ENCODE measurements at regions not wholly inside any gene's neighbourhood (a gene's known extent, or its start where the extent isn't known, plus 50 kb on each side); places are given as distances from the start of the nearest gene placed in this dataset.

DNA sequence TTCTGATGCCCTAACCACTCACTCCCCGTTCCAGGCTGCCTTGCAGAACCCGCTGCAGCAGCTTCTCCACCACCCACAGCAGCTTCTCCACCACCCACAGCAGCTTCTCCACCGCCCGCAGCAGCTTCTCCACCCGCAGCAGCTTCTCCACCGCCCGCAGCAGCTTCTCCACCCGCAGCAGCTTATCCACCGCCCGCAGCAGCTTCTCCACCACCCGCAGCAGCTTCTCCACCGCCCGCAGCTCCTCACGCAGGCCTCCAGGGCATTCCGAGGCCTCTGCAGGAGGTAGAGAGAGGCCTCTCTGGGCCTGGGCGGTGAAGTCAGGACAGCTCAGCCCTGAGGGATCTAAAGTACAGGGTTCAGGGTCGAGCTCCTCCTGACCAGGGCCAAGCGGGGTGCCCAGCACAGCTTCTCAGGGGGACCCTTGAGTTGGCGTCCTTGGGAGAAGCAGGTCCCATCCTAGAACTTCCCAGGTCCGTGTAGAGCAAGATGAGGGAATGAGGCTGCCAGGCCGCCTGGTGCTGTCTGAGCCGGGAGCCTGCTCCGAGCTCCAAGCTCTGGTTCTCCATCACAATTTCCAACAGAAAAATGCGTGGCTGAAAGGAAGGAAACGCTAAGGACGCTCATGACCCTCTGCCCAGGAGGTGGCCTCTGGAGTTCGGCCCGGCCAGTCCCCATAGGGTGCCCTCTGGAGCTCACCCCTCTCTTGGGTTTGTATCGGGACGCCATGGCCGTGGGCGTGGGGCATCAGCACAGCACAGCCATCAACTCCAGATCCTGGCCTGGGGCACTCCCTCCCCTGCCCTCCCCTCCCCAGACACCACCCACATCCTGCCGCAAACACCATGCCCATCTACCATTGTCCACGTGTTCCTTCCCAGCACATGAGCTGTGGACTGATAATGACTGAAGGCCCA, 528.6 kb downstream of the BRD1 start:
- no peaks in the 10 kb centered on the region for H3K4me1 ChIP-seq (ENCODE audit: control insufficient read depth, insufficient read depth, low read length, poor library complexity, severe bottlenecking)
- no peak overlapping the region for H3K4me3 ChIP-seq (ENCODE audit: insufficient read depth, low read depth, low read length, poor library complexity, severe bottlenecking)
- no peaks in the 10 kb centered on the region for H3K9me3 ChIP-seq (ENCODE audit: control insufficient read depth, low read length)
- DNase-seq = no peak
- H3K27me3 ChIP-seq (replicated peaks; ENCODE audit: control insufficient read depth, insufficient read depth, low read length, poor library complexity, severe bottlenecking) = no peaks in the 10 kb centered on the region
- H3K36me3 ChIP-seq (ENCODE audit: control insufficient read depth, insufficient read depth, low read length) = no peaks in the 10 kb centered on the region
- no peak overlapping the region for H3K27ac ChIP-seq (ENCODE audit: insufficient read depth, low read length, poor library complexity, severe bottlenecking)

DNA sequence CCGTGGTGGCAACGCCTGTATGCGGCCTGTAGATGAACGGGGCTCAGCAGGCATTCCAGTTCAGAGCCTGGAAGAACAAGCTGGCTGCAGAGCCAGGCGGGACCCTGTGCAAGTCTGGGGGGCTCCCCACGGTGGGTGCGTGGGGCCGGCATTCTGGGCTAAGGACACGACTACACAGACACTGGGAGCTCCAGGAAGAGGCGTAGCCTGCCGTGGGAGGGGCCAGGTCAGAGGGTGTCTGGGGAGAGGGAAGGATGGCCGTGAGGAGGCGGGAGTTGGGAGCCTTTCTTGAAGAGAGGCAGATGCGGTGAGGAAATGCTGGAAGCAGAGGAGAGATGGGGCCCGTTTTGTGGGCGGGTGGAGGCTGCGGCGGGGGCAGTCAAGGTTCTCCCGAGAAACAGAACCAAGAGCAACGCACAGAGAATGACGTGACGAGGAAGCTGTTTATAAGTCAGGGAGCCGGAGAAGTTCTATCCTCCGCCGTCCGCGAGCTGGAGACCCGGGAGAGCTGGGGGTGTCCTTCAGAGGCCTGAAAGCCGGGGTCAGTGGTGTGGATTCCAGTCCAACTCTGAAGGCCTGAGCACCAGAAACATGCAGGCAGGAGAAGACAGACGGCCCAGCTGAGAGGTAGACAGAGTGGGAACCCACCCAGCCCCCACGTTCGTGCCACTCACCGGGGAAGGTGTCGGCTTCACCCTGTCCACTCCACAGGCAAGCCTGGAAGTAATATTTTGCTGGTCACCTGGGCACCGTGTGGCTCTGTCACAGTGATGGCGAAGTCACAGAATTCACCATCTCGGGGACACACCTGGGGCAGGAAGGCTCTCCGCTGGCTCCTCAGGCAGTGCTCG, 529.6 kb downstream of the BRD1 start:
- no peaks in the 10 kb centered on the region for H3K9me3 ChIP-seq (ENCODE audit: control insufficient read depth, low read length)
- no peak overlapping the region for H3K4me3 ChIP-seq (ENCODE audit: insufficient read depth, low read depth, low read length, poor library complexity, severe bottlenecking)
- H3K4me1 ChIP-seq (ENCODE audit: control insufficient read depth, insufficient read depth, low read length, poor library complexity, severe bottlenecking) = no peaks in the 10 kb centered on the region
- no peak overlapping the region for H3K27ac ChIP-seq (ENCODE audit: insufficient read depth, low read length, poor library complexity, severe bottlenecking)
- H3K27me3 ChIP-seq (replicated peaks; ENCODE audit: control insufficient read depth, insufficient read depth, low read length, poor library complexity, severe bottlenecking) = no peaks in the 10 kb centered on the region
- no peak for DNase-seq
- H3K36me3 ChIP-seq (ENCODE audit: control insufficient read depth, insufficient read depth, low read length) = no peaks in the 10 kb centered on the region

DNA sequence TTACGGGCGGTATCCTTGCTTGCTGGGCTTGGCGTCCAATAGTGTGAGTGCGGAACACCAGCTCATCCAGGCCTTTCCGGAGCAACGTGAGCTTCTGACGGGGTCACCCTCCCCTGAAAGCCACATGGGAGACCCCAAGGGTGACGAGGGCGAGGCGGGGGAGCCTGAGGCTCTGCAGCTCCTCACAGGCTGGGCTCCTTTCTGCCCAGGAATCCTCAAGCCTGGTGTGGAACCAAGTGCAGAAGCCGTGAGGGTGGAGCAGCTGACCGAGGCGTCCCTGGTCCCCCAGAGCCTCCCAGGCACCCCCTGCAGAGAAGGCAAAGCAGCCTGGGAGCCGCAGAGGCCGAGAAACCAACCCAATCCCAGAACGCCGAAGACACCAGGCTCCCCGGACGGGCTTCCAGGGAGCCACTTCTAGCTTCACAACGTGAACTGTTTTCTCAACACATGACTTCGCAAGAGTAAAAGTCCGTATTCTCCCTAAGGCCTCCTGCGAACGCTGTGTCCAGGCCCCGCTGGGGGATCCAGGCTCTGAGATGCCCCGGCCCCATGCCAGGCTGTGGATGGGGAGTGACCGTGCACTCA, 530.3 kb downstream of the BRD1 start:
- Histone ChIP-seq H3K4me1 (ENCODE audit: control insufficient read depth, insufficient read depth, low read length, poor library complexity, severe bottlenecking) (no peaks in the 10 kb centered on the region), H3K27me3 (replicated peaks; ENCODE audit: control insufficient read depth, insufficient read depth, low read length, poor library complexity, severe bottlenecking) (no peaks in the 10 kb centered on the region), H3K4me3 (ENCODE audit: insufficient read depth, low read depth, low read length, poor library complexity, severe bottlenecking) (no peak overlapping the region), H3K9me3 (ENCODE audit: control insufficient read depth, low read length) (no peaks in the 10 kb centered on the region), H3K36me3 (ENCODE audit: control insufficient read depth, insufficient read depth, low read length) (no peaks in the 10 kb centered on the region), H3K27ac (ENCODE audit: insufficient read depth, low read length, poor library complexity, severe bottlenecking) (no peak overlapping the region)
- no peak for DNase-seq

DNA sequence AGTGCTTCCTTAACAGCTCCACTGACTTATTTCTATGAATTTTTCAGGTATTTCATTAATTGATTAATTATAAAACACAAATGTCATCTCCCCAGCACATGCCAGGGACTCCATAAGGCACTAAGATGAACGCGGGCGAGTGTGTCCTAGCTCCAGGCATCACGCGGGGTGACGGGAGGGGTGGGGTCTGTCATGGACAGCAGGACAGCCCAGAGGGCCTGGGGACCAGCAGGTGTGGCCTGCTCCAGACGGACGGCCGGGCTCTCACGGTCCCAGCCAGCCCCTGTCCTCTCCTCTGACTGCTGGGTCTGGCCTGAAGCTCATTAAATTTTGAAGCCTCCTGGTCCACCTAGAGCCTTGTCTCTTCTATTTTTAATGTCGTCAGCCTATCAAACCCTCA, 531.1 kb downstream of the BRD1 start:
- Histone ChIP-seq H3K36me3 (ENCODE audit: control insufficient read depth, insufficient read depth, low read length) (no peaks in the 10 kb centered on the region), H3K4me1 (ENCODE audit: control insufficient read depth, insufficient read depth, low read length, poor library complexity, severe bottlenecking) (no peaks in the 10 kb centered on the region), H3K27me3 (replicated peaks; ENCODE audit: control insufficient read depth, insufficient read depth, low read length, poor library complexity, severe bottlenecking) (no peaks in the 10 kb centered on the region), H3K4me3 (ENCODE audit: insufficient read depth, low read depth, low read length, poor library complexity, severe bottlenecking) (no peak overlapping the region), H3K27ac (ENCODE audit: insufficient read depth, low read length, poor library complexity, severe bottlenecking) (no peak overlapping the region), H3K9me3 (ENCODE audit: control insufficient read depth, low read length) (no peaks in the 10 kb centered on the region)
- no peak for DNase-seq

DNA sequence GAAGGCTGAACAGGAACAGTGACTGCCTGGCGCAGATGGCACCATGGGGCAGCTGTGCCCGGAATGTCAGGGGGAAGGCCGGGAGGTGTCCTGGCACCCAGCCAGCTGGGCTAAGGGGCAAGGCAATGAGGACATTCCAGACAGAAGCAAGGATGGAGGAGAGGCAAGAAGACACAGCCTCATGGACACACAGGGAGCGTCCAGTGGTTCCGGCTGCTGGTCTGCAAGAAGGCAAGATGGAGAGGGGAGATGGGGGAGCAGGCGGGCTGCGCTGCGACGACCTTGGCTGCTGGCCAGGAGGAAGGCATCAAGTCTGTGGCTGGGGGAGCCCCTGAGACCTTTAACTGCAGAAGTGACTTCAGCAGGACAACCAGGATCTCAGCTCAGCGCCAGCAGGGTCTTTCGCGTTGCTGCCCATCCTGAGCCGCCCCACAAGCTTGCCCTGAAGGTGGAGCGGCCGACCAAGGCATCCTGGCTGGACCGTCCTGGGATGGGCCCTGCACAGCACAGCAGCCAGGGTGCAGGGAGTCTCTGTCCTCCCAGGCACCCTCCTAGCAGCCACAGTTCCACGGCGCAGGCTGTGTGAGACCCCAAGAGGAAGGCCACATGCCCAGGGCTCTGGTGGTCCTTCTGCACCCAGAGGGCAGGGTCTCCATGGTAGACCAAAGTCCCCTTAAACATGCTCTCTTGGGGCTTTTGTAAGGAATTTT, 531.7 kb downstream of the BRD1 start:
- H3K36me3 ChIP-seq (ENCODE audit: control insufficient read depth, insufficient read depth, low read length) = no peaks in the 10 kb centered on the region
- no peaks in the 10 kb centered on the region for H3K9me3 ChIP-seq (ENCODE audit: control insufficient read depth, low read length)
- H3K27ac ChIP-seq (ENCODE audit: insufficient read depth, low read length, poor library complexity, severe bottlenecking) = no peak overlapping the region
- H3K27me3 ChIP-seq (replicated peaks; ENCODE audit: control insufficient read depth, insufficient read depth, low read length, poor library complexity, severe bottlenecking) = no peaks in the 10 kb centered on the region
- H3K4me3 ChIP-seq (ENCODE audit: insufficient read depth, low read depth, low read length, poor library complexity, severe bottlenecking) = no peak overlapping the region
- no peaks in the 10 kb centered on the region for H3K4me1 ChIP-seq (ENCODE audit: control insufficient read depth, insufficient read depth, low read length, poor library complexity, severe bottlenecking)
- no peak for DNase-seq

DNA sequence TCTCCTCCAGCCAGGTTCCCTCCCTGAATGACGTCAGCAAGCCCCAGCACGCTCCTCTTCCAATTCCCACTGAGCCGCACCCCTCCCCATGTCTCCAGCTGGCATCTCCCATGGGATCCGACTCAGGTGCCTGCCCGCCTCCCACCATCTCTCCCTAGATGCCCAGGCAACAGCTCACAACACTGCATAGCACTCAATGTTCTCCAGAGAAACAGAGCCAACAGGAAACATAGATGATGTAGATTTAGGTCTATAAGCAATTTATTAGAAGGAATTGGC, 532.3 kb downstream of the BRD1 start:
- H3K9me3 ChIP-seq (ENCODE audit: control insufficient read depth, low read length) = no peaks in the 10 kb centered on the region

DNA sequence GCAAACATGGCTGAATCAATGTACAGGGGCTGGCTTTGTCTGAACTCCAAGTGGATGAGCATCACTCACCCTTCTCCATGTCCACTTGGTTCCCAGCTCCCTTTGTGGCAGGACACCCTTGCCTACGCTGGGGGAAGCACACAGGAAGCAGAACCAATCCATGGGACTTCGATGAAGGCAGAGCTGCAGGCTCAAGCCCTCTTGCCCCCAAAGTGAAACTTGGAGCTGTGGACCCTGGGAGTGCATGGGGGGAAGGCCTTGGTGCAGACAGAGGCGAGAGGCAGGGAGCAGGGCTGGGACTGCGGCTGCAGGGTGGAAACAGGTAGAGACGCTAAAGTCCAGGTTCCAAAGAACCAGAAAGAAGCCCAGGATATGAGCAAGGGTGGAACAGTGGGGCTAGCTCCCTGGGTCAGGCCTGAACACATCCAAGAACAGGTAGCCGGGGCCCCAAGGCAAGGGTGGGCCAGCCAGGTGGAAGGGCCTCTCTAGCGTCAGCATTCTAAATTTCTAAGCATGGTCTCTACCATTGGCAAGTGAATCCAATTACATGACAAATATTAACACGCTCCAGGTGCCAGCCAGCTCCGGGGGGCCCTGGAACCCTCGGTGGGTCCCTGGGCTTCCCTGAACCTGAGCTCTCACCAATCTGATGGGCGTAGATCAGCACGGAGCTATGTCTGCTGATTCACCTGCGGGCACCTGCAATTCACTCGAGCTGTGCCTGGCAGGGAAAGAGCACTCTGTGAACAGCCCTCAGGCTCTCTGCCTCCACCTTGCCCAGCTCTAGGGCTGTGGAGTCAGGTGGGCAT, 532.8 kb downstream of the BRD1 start:
- H3K27ac ChIP-seq (ENCODE audit: insufficient read depth, low read length, poor library complexity, severe bottlenecking) = no peak overlapping the region
- no peaks in the 10 kb centered on the region for H3K9me3 ChIP-seq (ENCODE audit: control insufficient read depth, low read length)
- H3K4me1 ChIP-seq (ENCODE audit: control insufficient read depth, insufficient read depth, low read length, poor library complexity, severe bottlenecking) = no peaks in the 10 kb centered on the region
- H3K4me3 ChIP-seq (ENCODE audit: insufficient read depth, low read depth, low read length, poor library complexity, severe bottlenecking) = no peak overlapping the region
- H3K27me3 ChIP-seq (replicated peaks; ENCODE audit: control insufficient read depth, insufficient read depth, low read length, poor library complexity, severe bottlenecking) = no peaks in the 10 kb centered on the region
- DNase-seq = no peak
- no peaks in the 10 kb centered on the region for H3K36me3 ChIP-seq (ENCODE audit: control insufficient read depth, insufficient read depth, low read length)

More for the DNA sequence above, 532.3 kb downstream of the BRD1 start:
- no peak overlapping the region for H3K4me3 ChIP-seq (ENCODE audit: insufficient read depth, low read depth, low read length, poor library complexity, severe bottlenecking)
- no peak overlapping the region for H3K27ac ChIP-seq (ENCODE audit: insufficient read depth, low read length, poor library complexity, severe bottlenecking)
- H3K27me3 ChIP-seq (replicated peaks; ENCODE audit: control insufficient read depth, insufficient read depth, low read length, poor library complexity, severe bottlenecking) = no peaks in the 10 kb centered on the region
- no peaks in the 10 kb centered on the region for H3K4me1 ChIP-seq (ENCODE audit: control insufficient read depth, insufficient read depth, low read length, poor library complexity, severe bottlenecking)
- no peaks in the 10 kb centered on the region for H3K36me3 ChIP-seq (ENCODE audit: control insufficient read depth, insufficient read depth, low read length)
- DNase-seq = no peak

DNA sequence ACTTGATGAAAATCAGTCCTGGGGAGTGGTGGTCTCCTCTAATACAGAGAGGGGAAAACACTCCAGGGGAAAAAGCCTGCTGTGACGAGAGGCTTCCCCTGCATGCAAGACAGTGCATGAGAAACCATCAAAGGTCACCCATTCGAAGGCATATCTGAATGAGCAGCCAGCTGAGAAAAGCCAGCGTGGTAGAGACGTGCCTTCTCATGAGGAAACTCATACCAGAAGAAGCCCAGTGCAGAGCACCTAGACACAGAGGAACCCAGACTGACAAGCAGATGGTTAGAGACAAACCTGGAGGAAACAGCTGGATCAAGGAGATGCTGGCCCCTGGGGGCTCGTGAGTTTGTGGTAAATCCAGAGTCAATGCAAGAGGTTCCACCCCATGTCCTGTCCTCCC, 534.8 kb downstream of the BRD1 start:
- H3K4me1 ChIP-seq (ENCODE audit: control insufficient read depth, insufficient read depth, low read length, poor library complexity, severe bottlenecking) = no peaks in the 10 kb centered on the region
- no peak overlapping the region for H3K4me3 ChIP-seq (ENCODE audit: insufficient read depth, low read depth, low read length, poor library complexity, severe bottlenecking)
- H3K27ac ChIP-seq (ENCODE audit: insufficient read depth, low read length, poor library complexity, severe bottlenecking) = no peak overlapping the region
- H3K36me3 ChIP-seq (ENCODE audit: control insufficient read depth, insufficient read depth, low read length) = no peaks in the 10 kb centered on the region
- DNase-seq = no peak
- no peaks in the 10 kb centered on the region for H3K9me3 ChIP-seq (ENCODE audit: control insufficient read depth, low read length)
- H3K27me3 ChIP-seq (replicated peaks; ENCODE audit: control insufficient read depth, insufficient read depth, low read length, poor library complexity, severe bottlenecking) = no peaks in the 10 kb centered on the region

DNA sequence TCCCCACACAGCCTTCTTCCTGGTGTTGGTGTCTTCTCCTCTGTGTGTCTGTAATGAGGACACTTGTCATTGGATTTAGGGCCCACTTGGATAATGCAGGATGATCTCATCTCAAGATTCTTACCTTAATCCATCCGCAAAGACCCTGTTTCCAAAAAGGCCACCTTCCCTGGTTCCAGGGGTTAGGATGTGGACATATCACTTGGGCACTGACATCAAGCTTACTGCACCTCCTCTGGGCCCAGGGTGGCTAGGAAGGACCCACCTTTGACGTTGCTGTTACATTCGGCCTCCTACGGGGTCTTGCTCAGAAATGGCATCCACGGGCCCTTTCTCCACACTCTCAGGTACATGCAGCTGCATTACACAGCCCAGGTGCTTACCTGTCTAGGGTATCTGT, 535.9 kb downstream of the BRD1 start:
- DNase-seq = no peak
- H3K27ac ChIP-seq (ENCODE audit: insufficient read depth, low read length, poor library complexity, severe bottlenecking) = no peak overlapping the region
- H3K27me3 ChIP-seq (replicated peaks; ENCODE audit: control insufficient read depth, insufficient read depth, low read length, poor library complexity, severe bottlenecking) = no peaks in the 10 kb centered on the region
- no peaks in the 10 kb centered on the region for H3K36me3 ChIP-seq (ENCODE audit: control insufficient read depth, insufficient read depth, low read length)
- H3K4me3 ChIP-seq (ENCODE audit: insufficient read depth, low read depth, low read length, poor library complexity, severe bottlenecking) = no peak overlapping the region
- no peaks in the 10 kb centered on the region for H3K9me3 ChIP-seq (ENCODE audit: control insufficient read depth, low read length)
- no peaks in the 10 kb centered on the region for H3K4me1 ChIP-seq (ENCODE audit: control insufficient read depth, insufficient read depth, low read length, poor library complexity, severe bottlenecking)
